COLO829 (cell line): ENCODE measurements at regions not wholly inside any gene's neighbourhood (a gene's known extent, or its start where the extent isn't known, plus 50 kb on each side); places are given as distances from the start of the nearest gene placed in this dataset.
"Not testable (repeated sequence)": the region's sequence is repeated elsewhere in the genome, so short reads cannot be mapped to it uniquely, and the experiment has no call there.

Experiments
- DNase-seq: peaks from one replicate; pipeline ENCODE4 v3.0.0; 2012; ENCODE audit warnings: low spot score

GRCh38 chr3:178097576-178097975 lies 438.7 kb upstream of the KCNMB2 start:
- DNase-seq, result no peak

GRCh38 chr3:178099274-178099673 lies 437.0 kb upstream of the KCNMB2 start:
- DNase-seq, result no peak

GRCh38 chr3:178099862-178100261 lies 436.4 kb upstream of the KCNMB2 start:
- DNase-seq, result no peak

GRCh38 chr3:178100908-178101307 lies 435.3 kb upstream of the KCNMB2 start:
- no peak for DNase-seq

- no peak for DNase-seq
Measured at GRCh38 chr3:178103140-178103539, 433.1 kb upstream of the KCNMB2 start.

GRCh38 chr3:178107804-178108203 lies 428.4 kb upstream of the KCNMB2 start:
- no peak for DNase-seq

- no peak for DNase-seq
Measured at GRCh38 chr3:178109691-178110090, 426.5 kb upstream of the KCNMB2 start.

GRCh38 chr3:178112134-178112533 lies 424.1 kb upstream of the KCNMB2 start:
- no peak for DNase-seq

GRCh38 chr3:178112552-178112951 lies 423.7 kb upstream of the KCNMB2 start:
- DNase-seq, result not testable (repeated sequence)

- DNase-seq, result no peak
Measured at GRCh38 chr3:178117641-178118040, 418.6 kb upstream of the KCNMB2 start.

- not testable (repeated sequence) for DNase-seq
Measured at GRCh38 chr3:178119608-178120295, 416.5 kb upstream of the KCNMB2 start.

- DNase-seq, result no peak
Measured at GRCh38 chr3:178120367-178120766, 415.9 kb upstream of the KCNMB2 start.

GRCh38 chr3:178126686-178127085 lies 409.6 kb upstream of the KCNMB2 start:
- no peak for DNase-seq

GRCh38 chr3:178127221-178127620 lies 409.0 kb upstream of the KCNMB2 start:
- DNase-seq, result no peak

GRCh38 chr3:178129109-178129508 lies 407.1 kb upstream of the KCNMB2 start:
- no peak for DNase-seq

- no peak for DNase-seq
Measured at GRCh38 chr3:178131801-178132200, 404.4 kb upstream of the KCNMB2 start.

GRCh38 chr3:178137206-178137605 lies 399.0 kb upstream of the KCNMB2 start:
- peak; percentile 61 for DNase-seq

- no peak for DNase-seq
Measured at GRCh38 chr3:178137831-178138230, 398.4 kb upstream of the KCNMB2 start.

GRCh38 chr3:178139116-178139515 lies 397.1 kb upstream of the KCNMB2 start:
- DNase-seq, result no peak

GRCh38 chr3:178140531-178141304 lies 395.5 kb upstream of the KCNMB2 start:
- no peak for DNase-seq

- DNase-seq, result not testable (repeated sequence)
Measured at GRCh38 chr3:178141305-178141684, 394.9 kb upstream of the KCNMB2 start.

GRCh38 chr3:178146406-178146831 lies 389.8 kb upstream of the KCNMB2 start:
- DNase-seq, result no peak

GRCh38 chr3:178147001-178147400 lies 389.2 kb upstream of the KCNMB2 start:
- DNase-seq, result no peak
